Hypothalamus (tissue), 51 donors: ENCODE measurements at regions not wholly inside any gene's neighbourhood (a gene's known extent, or its start where the extent isn't known, plus 50 kb on each side); places are given as distances from the start of the nearest gene placed in this dataset.
"Not testable (repeated sequence)": the region's sequence is repeated elsewhere in the genome, so short reads cannot be mapped to it uniquely, and the experiment has no call there.

Experiments used
- DNase-seq, 51 donors: peaks; one replicate each; lab custom pipeline; 2025; lab: John Stamatoyannopoulos, UW

DNA sequence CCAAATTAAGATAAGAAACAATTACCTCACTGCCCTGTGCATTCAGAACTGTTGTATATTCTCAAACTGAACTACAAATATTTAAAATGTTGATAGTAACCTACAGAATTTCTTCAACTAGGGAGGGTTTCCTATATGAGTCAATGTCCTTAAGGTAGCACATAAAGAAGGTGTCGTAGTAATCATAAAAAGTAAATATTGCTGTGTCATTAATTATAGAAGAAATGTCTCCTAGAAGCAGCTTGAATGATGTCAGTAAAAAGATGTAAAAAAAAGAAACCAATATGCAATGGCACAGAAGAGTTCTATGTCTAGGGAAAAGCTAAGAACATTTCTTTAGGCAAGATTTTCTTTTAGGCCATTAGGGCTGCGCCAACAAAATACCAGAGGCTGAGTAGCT, 559.6 kb upstream of the EPHA5 start:
- no peak for DNase-seq

DNA sequence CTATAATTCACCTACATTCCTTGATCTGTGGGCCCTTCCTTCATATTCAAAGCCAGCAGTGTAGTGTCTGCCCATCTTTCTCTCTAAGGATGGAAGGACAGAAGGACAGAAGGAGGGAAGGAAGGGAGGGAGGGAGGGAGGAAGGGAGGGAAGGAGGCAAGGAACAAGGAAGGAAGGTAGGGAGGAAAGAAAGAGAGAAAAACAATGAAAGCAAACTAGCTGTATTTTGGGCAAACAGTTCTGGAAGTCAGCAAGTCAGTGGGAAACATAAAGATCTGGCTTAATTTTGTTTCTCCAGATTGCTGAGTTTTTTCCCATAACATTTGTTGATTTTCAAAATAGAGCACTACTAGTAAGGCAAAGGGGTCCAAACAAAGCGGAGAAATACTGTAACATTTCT, 555.2 kb upstream of the EPHA5 start:
- no peak for DNase-seq

DNA sequence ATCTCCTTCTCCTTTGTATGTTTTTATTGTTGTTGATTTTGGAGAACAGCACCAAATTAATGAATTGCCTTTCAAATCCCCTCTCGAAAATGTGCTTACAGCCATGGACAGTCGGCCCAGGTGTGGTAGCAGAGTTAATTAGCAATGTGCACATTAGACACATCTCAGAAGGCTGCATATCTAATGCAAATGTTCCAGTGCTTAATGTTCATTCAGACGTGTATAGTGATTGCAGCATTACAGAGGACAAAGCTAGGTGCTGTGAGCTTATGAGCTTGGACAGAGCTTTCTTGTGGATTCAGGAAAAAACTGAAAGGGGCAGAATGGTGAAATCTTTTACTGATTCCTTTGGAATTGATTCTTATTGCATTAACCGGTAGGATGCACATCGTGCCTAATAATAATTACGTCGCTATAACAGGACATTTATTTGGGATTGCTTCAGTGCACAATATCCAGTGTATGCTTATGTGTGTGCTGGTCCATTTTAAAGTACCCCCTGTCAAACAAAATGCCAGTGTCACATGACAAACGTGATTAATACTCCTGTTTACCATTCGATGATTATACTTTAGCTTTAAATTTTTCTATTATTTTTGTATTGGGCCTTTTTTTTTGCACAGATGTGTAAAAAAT, 552.9 kb upstream of the EPHA5 start:
- no peak for DNase-seq

DNA sequence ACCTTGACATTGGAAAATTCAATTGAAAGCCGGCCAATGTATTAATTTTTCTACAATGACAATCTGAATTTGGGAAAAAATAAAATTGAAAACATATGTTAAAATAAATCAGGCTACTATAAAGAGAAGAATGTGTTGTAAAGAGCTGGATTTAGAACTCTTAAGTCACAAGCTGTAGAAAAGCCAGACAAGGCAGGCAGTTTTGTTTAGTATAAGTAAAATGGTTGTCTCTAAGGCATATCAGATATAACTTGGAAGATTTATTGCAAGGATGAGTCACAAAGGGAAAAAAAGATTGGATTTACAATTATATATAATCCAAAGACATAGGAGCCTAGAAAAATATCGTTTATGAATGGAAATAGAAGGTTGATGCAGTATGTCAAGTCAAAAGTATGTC, 549.1 kb upstream of the EPHA5 start:
- no peak for DNase-seq

DNA sequence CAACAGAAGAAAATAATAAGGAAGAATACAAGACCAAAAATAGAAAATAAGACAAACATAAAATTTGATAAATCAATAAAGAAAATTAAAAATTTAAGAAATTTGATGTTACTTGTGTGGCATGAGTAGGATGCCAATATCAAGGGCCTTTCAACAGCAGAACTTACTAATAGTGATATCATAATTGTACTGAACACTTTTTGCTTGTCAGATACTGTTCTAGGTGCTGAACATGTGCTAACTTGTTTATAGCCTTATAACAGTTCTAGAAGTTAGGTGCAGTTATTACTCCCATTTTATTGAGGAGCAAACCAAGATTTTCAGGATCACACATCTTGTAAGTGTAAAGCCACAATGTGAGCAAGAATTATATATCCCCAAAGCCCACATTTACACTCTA, 546.0 kb upstream of the EPHA5 start:
- DNase-seq, result no peak

DNA sequence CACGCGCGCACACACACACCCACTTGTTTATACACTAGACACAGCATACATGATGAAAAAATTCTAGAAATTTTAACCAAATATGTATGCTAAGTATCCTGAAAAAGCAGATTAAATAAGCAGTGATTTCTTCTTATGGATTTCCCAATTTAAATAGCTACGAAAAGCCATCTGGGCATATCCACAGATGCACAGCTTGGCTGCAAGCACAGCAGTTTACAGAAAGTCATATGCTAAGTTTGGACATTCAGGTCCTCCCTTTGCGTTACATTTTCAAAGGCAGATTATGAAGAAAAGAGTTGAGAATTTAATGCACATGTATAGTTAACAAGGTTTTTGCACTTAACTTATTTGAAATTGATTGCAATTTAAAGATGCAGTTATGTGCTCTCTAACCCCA, 542.2 kb upstream of the EPHA5 start:
- DNase-seq, result no peak

DNA sequence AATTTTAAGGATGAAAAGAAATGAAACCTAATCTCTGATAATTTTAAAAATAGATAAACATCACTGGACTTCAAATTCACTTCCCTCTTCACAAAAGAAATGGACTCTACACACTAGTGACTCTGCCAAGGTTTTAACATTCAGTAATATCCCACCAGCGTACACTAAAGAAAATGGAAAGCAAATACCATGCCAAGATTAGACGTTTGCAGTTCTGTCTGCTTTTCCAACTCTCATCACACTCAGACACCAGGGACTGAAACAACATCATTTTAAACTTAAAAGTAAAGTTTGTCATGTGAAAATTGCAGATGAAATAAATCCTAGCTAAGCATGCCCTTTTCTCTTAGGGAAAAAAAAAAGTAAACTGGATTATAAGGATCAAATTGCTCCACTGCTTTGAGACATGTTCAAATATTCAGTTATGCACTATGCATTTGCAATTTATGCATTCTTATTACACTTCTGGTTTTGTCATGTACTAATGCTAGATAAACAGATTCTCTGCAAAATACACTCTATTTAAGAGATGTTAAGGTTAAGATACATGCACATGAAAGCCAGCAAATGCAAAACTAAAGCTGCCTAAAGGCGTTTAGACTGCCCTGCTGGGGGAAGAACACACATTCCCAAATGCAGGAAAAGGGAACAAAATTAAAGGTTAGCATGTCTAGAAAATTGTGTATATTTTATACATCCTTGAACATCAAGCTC, 534.4 kb upstream of the EPHA5 start:
- no peak for DNase-seq

DNA sequence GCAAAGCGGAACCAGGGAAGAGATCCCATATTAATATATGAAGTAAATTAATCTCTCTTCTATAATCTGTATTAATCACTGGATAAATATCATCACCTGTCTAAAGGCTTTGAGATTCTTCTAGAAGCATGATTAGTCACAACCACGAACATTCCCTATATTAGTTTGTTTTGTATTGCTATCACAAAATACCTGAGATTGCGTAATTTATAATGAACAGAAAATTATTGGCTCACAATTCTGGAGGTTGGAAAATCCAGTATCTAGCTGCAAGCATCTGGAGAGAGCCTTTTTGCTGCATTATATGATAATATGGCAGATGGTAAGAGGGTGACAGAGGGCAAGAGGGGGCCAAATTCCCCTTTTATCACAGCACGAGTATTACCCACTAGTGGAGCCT, 532.6 kb upstream of the EPHA5 start:
- DNase-seq, result no peak

DNA sequence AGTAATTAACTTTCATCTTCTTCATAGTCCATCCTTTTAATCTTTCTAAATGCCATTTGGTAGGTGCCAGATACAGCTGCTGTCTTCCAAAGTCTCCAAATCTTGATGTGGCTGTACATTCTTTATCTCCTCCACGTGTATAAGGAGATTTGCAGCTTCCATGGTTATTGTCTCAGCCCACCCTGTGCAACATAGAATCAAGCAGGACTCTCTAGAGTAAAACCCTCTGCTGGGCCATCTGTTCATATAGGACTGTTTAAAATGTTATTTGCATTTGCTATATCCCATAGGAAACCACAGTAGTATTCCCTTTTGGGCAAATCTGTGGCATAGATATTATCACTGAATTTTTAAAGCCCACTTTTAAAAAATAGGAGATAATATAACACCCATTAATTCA, 527.2 kb upstream of the EPHA5 start:
- DNase-seq, result no peak

DNA sequence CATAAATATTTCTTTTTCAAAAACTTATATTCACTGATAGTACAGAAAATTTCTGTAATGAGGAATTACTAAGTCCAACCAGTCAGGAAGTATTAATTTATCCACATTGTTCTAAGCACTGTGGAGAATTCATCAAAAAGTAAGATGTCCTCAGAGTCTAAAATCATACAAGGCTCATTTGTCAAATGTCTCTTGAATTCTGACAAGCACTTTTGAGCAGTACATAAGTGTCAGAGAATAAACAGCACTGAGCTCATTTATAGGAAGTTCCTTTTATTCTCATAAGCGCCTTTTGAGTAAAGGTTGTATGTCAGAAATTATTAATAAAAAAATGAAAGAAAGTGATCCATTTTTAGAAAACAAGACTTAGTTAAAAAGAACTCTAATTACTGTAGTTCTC, 523.2 kb upstream of the EPHA5 start:
- DNase-seq, result no peak

DNA sequence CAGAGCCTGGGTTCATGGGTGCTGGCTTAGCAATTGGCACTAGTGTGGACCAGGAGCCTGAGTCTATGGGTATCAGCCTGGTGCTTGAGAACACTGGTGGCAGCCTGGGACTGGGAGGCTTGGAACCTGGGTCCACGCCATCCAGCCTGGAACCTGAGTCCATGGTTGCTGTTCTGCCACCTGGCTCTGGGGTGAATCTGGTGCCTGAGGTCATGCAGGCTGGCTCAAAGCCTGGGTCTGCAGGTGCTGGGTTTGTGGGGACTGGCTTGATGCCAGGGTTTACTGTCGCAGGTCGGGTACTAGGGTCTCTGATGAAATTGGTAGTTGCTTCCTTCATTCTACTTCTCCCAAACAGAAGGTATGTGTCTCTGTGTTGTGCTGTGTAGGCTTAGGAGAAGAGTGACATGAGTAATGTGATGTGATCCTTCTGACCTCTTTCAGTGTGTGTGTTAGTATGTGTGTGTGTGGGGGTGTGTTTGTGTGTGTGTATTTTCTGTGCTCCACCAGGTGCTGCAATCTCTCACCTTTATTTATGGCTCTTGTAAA, 517.0 kb upstream of the EPHA5 start:
- DNase-seq, result no peak

DNA sequence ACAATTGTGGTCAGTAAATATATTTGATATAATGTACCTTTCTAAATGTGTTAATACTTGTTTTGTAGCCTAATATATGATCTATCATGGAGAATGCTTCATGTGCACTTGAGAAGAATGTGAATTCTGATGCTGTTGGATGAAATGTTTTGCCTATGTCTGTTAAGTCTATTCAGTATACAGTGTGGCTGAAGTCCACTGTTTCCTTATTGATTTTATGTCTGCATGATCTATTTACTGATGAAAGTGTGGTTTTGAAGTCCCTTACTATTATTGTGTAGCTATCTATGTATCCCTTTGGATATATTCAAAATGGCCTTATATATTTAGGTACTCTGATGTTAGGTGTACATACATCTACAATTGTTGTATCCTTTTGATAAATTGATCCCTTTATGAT, 515.8 kb upstream of the EPHA5 start:
- DNase-seq, result no peak

DNA sequence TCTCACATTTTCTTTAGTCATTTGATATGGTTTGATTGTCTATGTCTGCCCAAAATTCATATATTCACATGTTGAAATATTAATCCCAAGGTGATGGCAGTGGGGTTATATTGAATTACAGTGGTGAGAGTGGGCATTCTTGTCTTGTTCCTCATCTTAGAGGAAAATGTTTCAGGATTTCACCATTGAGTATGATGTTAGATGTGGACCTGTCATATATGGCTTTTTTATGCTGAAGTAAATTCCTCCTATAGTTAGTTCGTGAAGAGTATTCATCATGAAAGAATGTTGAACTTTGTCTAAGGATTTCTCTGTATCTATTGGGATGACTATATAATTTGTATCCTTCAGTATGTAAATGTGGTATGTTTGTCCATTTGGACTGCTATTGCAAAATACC, 512.3 kb upstream of the EPHA5 start:
- DNase-seq, result no peak

DNA sequence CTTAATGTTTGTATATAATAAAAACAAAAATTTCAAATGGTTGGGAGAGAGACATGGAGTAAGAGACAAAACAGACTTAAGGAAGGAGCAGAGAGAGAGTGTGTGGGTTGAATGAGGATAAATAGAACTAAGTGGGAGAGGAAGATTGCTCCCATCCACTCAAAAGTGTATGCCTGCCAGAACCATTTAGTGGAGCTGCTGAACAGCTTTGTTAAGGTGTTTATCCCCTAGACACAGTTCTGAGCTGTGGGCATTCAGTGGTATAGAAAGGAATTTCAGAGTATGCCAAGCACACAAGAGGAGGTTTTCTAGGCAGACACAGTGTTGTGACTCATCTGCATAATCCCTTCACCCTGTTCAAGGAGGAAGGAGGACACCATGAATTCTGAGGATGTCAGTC, 508.6 kb upstream of the EPHA5 start:
- no peak for DNase-seq

DNA sequence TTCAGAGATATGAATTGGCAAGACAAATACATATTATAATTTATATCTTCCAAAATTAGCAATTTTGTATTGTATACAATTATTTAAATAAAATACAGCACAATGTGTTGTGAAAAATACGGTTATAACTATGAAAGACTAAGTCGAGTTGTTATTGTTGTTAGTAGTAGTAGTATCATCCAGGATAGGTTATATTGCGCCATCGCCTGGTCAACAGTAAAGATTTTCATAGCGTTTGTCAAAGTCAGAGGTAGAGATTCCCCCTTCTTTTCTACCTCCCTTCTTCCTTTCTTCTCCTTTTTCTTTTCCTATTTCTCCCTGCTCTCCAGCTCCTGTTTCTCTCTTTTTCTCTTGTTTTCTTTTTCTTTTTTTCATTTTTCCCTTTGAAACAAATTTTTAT, 499.1 kb upstream of the EPHA5 start:
- no peak for DNase-seq

DNA sequence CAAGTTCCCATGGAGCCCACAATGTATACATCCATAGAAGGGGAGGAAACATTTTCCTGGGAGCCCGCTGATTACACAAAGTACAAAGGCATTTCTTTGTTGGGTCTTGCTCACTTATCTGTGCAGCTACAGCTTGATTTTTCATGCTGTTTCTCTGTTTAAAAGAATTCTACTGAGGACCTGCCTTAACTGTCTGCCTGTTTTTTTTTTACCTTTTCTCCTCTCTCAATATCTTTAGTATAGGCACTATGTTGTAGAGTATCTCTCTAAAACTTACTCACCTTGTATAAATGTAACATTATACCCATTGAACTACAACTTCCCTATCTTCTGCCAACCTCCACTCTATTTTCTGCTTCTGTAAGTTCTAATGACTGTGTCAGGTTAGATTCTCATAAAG, 494.6 kb upstream of the EPHA5 start:
- DNase-seq, result no peak

DNA sequence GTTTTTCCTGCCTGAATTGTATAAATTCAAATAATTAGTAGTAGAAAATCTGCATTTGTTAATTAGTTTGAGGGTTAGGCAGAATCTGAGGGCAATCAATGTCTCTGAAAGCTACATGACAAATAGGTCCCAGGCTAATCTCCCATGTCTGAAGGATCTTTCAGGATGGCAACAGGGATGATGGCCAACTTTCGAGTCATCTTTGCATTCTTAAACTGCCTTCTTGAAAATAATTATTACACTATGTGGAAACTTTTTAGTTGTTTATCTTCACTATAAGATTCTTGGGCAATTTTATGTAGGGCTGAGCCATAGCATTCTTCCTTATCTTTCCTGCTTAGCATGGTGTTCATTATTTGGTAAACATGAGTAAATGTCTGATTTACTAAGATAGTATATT, 490.3 kb upstream of the EPHA5 start:
- no peak for DNase-seq

DNA sequence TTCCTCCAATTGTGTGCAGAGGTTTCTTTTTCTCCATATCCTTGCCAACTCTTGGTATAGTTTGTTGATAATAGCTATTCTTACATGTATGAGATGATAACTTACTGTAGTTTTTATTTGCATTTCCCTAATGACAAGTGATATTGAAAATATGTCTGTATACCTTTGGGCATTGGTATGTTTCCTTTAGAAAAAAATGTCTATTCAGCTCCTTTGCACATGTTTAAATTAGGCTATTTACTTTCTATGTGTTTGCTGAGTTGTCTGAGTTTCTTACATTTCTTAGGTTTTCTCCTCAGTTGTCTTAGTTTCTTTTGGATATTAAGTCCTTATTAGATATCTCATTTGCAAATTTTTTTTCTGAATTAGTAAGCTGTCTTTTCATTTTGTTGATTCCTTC, 487.3 kb upstream of the EPHA5 start:
- no peak for DNase-seq

DNA sequence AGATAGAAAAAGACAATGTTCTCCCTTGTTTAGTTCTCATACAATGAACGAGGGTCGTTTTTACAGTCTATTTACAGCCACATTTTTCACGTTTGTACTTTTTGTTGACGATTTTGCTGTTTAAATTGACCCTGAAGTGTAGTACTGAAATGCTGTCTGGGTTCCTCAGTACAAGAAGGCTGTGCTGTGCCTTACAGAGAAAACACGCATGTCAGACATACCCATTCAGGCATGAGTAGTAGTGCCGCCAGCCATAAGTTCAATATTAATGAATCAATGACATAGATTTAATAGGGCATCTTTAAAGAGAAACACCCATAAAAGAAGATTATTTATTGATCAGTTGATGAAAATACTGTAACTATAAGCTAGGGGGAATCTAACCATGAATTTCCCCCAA, 459.8 kb upstream of the EPHA5 start:
- no peak for DNase-seq

DNA sequence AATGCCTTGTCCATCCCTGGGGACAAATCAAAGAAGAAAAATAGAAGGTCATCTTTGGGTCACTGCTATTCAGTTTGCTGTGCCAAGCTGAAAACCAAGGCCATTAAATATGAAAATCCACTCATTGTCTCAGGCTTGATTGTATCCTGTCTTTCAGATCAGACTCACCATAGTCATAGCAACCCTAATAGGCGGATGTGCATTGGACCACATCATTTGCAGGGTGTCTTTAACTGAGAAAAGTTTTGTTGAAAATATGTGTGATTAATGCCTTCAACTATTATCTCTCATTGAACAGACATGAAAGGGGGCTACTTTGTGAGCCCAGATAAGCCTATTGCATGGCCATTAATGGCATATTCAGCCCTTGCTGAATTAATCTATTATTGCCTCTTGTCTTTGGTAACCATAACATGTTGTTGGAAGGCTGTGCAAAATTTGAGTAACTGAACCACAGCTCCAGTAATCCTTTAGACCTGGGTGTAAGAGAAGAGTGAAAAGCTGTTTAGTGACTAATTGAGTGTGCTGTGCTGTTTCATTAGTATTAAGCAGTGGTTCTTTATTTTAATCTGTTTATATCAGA, 453.6 kb upstream of the EPHA5 start:
- no peak for DNase-seq

DNA sequence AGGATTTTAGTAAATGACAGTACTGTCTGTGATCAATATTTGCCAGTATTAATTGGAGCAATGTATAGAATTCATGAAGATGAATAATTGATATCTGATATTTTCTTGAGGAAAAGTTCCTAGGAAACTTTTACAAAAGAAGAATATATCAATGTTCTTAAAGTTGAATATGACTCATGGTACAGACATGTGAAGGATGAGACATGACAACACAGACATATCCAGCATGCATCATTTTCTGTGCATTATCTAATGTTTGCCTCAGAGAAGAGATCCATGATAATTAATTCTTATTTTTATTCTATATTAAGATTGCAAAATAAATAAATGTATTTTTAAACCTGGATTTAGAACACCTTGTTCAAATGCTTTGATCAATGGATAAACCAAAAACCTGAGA, 452.9 kb upstream of the EPHA5 start:
- DNase-seq, result no peak

DNA sequence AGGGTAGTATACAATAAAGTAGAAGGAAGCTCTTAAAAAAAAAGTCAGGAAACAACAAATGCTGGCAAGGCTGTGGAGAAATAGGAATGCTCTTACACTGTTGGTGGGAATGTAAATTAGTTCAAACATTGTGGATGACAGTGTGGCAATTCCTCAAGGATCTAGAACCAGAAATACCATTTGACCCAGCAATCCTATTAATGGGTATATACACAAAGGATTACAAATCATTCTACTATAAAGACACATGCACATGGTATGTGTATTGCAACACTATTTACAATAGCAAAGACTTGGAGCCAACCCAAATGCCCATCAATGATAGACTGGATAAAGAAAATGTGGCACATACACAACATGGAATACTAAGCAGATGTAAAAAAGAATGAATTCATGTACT, 444.9 kb upstream of the EPHA5 start:
- DNase-seq, result not testable (repeated sequence)
